HUDEP-2 (cell line): ENCODE measurements at regions not wholly inside any gene's neighbourhood (a gene's known extent, or its start where the extent isn't known, plus 50 kb on each side); places are given as distances from the start of the nearest gene placed in this dataset.
"Not testable (repeated sequence)": the region's sequence is repeated elsewhere in the genome, so short reads cannot be mapped to it uniquely, and the experiment has no call there.

Source experiments
- DNase-seq, 76 experiments: peaks; one replicate each; lab custom pipeline; 2025; ENCODE audit not compliant: unreplicated experiment in 76 of 76; lab: John Stamatoyannopoulos, UW

DNA sequence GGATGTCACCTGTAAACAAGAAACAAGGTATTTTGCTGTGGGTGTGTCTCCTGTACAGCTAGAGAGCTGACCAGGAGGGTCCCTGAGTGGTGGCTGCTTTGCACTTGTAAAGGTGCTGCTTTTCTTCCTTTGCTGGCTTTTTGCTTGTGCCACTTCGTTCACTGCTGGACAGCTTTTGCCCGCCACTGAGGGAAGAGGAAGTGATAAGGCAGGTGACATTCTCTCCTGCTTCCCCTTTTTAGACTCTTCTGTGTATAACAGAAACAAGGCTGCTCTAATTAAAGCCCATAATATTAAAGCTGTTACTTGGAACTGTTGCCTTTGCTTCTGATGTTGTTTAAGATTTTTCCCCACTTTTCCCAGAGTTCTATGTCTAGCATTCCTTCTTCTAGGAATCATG, 218.6 kb upstream of the TSPY4 start:
- DNase-seq: no peak

DNA sequence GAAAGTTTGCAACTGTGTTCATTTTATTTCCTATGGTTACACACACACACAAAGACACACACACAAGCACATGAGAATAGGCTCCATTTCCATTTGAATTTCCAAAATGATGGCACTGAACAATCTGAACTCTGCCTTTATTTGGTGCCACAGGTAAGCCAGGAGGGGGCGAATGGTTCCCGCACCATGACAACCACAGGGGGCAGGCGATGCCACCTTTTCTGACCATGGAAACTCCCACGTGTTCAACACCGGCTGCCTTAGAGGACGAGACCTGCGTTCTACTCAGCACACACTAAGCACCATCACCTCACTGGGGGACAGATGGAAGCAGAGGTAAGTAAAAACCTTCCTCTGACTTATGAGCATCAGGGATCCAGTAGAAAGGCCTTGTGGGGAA, 212.6 kb upstream of the TSPY4 start:
- DNase-seq: no peak

DNA sequence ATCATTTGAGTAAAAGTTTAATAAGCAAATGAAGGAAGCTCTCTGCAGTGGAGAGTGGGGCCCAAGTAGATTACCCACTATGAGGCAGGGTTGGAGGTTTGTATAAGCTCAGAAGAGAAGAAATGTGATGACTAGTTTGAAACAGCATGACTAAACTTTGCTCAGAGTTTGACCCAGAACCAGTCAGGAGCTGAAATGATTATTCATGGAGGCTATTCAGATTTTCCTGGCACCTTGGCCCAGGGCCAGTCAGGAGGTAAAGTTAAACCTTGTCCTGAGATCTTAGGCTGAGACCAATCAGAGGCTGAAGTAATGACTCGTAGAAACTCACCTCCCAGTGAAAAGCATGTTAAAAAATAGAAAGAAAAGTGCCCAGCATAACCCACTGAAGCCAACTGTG, 210.7 kb upstream of the TSPY4 start:
- no peak for DNase-seq

DNA sequence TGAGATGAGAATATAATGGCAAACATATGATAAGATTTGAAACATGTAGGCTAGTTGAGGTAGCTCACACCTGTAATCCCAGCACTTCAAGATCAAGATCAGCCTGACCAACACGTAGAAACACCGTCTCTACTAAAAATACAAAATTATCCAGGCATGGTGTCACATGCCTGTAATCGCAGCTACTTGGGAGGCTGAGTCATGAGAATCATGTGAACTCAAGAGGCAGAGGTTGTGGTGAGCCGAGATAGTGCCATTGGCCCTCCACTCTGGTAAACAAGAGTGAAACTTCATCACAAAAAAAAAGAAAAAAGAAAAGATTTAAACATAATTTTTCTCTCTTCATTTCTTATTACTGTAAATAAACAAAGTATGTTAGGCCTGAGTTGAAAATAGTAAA, 193.9 kb upstream of the TSPY4 start:
- DNase-seq: peak in 16 of 76 experiments; percentile 0 to 20 (median 2)

DNA sequence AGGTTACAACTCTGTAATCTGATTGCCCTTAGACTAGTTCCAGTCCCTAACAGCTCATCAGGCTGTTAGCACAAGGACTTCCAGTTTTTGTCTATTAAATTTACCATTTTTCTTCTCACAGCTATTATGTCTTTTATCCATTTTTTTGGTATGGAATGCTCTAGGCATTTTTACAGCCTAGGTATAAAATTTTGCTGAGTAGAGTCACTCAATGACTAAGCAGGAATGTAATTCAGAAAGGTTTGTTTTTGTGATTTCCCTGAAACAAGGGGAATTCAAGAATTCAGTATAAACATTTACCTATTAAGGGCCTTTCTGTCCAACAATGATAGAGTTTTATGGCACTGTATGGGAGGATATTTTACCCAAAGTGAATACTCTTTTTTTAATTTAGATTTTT, 182.7 kb upstream of the TSPY4 start:
- not testable (repeated sequence) for DNase-seq

DNA sequence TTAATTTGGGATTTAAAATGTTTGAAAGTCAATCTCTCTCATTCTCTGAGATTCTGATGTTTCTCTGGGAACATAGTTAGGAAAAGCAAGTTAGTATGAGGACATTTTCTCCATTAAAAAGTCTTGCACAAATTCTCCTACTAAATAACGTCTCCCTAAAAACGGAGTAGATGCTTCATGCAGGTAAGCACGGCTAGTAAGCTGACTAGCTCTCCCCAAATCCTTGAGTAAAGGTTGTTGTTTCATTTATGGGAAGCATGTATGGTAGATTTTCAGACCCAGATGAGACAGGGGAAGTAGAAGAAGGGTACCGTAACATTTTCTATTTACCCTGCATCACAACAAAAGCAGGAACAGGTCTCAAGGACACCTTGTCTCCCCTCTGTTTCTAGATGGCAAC, 181.5 kb upstream of the TSPY4 start:
- no peak for DNase-seq

DNA sequence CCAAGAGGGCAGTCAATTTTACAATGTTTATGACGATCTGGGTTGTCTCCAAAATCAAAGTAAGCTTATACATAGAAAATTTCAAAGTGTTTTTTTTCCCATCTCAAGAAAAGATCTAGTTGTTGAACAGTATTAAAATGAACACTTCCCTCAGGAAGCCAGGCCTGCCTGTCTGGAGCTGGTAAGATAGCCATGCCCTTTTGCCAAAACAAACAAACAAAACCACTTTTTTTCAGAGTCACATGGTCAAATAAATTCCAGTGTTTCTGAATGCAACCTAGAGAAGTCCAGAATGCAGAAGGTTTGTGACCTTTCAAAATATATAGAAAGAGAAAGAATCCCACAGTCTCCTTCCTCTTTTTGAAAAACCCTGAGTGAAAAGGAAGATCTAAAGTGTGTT, 178.6 kb upstream of the TSPY4 start:
- DNase-seq: no peak

DNA sequence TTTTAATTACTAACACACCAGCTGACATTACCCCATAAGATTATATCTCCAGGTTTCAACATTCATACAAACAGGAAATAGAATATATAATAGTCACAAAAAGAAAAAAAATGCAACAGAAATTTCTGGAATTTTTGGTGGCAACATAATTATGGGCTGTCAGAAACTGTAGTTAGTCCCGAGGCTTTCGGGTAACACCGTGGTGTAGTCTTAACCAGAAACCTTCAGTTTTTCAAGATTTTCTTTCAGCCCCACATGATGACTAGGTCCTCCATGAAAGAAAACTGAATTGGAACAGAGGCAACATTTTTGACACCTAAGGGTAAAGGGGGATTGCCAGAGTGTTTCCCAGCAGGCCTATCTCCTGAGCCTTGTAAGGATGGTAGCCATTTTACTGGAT, 176.9 kb upstream of the TSPY4 start:
- not testable (repeated sequence) for DNase-seq

DNA sequence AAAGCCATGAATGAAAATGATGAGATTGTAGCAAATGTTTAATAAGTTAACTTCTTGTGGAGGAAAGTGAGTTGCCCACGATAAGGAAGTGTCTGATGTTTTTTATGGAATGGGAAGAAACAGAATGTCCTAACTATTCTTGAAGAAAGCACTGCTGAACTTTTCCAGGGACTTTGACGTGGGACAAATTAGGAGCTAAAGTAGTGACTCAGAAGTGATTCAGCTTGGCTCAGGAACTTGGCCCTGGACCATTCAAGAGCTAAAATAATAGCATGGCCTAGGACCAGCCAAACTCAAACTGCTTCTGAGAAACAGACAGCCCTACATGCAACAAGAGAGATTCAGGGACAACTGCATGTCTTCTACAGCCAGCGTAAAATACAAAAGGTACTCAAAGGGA, 176.3 kb upstream of the TSPY4 start:
- not testable (repeated sequence) for DNase-seq

DNA sequence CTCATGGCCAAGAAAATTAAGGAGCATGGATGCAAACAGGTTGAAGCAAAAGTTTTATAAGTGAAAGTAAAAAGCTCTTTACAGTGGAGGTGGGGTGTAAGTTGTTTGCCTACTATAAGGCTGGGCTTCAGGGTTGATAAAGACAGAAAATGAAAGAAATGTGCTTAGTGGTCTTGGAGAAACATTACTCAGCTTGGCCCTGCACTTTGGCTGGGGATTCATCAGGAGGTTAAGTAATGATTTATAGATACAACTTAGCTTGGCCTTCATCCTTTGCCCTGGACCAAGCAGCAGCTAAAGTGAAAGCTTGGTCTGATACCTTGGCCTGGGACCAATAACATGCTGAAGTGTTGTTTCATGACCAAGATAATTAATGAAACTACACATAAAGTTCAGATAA, 175.3 kb upstream of the TSPY4 start:
- DNase-seq: not testable (repeated sequence)

DNA sequence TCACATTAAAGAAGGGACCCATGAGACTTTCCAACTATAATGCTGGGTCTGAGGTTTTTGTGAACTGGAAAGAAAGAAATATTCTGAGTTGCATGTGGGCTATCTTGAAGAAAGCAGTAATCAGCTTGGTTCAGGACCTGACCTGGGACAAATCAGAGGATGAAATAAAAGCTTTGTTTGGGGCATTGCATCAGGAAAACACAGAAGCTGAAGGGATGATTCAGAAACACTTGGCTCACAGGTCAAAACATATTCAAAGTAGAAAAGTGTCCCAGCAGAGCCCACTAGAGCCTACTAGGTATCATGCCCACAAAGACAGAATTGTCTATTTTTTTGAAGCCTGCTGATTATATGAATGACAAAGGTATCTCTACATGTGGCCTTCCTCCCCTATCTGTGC, 174.8 kb upstream of the TSPY4 start:
- DNase-seq: not testable (repeated sequence)

DNA sequence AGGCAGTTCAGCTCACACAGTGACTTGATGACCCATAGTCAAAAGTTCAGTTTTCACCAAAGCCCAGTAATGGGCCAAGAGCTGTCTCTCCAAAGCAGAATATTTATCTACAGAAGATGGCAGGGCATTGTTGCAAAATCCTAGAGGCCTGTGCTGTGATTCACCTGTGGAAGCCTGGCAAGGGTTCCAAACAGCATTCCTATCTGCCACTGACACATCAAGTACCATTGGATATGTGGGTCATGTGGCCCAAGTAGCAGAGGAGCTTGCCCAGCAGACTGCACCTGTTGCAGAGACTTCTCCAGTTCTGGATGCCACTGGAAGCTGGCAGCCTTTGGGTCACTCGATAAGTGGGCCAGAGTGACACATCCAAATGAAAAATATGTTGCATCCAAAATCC, 159.6 kb upstream of the TSPY4 start:
- DNase-seq: not testable (repeated sequence)

DNA sequence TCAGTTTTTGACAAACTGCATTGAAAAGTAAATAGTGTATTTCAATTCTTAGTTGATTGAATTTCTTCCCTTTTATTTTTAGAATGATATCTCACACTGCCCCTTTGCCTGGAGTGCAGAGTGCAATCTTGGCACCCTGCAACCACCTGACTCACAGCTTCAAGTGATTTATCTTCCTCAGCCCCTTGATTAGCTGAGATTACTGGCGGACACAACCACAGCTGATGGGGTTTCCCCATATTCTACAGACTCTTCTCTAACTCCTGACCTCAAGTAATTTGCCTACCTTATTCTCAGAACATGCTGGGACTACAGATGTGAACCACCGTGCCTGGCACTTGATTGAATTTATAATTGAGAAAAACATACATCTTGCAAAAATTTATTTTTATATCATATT, 152.4 kb upstream of the TSPY4 start:
- DNase-seq: not testable (repeated sequence)

DNA sequence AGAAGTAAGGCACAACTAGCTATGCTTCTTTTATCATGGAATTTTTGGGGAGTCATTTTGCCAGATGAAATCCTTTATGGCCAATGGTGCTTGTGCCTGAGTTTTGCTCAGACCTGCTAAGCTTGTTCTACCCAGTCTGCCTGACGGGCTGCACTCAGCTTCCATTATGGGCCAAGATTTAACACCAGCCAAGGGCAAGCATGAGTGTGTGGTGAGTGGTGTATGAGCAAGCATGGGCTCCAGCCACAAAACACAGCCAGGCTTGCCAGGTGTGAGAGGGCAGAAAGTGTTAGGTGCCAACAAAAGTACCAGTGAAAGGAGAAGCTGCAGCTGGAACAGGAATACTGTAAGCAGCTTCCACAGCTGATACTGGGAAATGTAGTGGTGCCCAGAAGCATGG, 130.2 kb upstream of the TSPY4 start:
- not testable (repeated sequence) for DNase-seq

DNA sequence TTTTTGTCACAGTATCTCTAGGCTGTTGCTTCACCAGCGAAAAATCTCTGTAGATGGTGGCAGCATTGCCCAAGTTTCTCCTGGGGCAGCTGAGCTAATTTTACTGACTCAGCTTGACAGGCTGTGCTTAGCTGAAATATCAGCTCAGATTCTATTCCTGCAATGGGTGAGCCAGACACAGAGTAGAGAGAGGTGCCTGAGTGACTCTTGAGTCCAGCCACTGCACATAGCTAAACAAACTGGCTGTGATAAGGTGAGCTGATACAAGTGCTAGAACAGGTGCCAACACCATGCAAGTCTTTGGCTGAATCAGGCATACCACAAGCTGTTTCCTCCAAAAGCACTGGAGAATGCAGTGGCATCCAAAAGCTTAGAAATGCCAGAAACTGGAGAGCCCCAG, 110.9 kb upstream of the TSPY4 start:
- no peak for DNase-seq

DNA sequence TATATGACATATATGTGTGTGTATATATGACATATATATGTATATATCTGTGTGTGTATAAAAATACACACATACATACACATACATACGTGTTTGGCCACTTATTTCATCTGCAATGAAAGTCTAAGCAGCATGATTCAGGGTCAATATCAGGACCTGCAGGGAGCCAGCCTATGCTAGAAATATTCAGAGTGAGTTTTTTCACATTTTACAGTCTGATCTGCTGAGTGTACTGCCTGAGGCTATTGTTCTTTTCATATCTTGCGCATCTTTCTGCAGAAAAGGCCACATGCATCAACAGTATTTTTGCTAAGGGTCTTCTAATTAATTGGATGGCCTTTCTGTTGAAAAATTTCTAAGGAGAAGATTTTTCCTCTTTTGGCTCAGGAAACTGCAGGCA, 80.0 kb upstream of the TSPY4 start:
- DNase-seq: no peak

DNA sequence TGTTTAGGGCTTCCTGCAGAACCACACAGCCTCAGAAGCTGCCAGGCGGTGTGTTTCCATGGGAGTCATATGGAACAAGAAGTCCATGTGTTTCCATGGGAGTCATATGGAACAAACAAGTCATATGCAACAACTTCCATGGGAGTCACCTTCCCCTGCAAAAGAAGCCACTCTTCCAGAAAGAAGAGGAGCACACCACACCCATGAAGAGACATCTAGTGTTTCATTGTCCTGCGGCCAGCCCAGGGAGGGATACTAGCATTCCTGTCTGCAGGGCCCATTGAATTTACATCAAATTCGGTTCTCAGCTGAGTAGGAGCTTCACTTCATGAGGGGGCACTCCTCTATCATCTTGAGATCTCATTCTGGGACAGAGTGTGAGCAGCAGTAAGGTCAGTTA, 79.5 kb upstream of the TSPY4 start:
- no peak for DNase-seq

DNA sequence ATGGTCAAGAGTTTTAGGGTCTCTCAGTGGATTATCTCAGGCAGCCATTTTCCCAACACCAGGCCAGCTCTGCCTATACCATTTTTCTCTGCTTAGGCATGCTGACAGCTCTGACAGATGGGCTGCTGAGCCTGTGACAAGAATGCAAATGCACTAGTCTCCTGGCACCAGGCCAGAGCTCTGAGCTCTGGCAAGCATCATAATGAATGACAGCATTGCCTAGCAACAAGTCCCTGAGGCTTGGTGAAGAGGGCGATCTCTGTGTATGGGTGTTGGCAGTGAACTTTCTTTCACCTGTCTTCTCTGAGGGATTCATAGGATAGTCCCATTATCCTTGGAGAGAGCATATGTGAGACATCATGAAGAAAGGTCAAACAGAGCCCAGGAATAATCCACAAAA, 77.9 kb upstream of the TSPY4 start:
- DNase-seq: peak in 31 of 76 experiments; percentile 0 to 32 (median 2)

DNA sequence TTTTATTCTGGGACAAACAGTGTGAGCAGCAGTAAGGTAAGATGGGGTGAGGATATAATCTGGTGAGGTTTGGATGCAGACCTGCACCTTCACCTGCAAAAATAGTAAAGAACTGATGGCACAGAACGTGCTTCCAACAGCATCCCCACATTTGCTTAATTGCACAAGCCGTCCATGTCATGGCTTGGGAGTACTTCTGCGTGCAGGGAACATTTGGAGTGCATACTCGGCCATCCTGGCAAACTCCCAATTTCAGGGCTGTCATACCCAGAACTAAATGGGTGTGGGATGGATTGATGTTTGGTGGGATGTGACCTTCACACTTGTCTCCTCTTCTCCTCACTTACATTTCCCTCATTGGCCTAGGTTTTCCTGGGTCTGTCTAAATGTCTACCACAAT, 76.8 kb upstream of the TSPY4 start:
- DNase-seq: no peak

DNA sequence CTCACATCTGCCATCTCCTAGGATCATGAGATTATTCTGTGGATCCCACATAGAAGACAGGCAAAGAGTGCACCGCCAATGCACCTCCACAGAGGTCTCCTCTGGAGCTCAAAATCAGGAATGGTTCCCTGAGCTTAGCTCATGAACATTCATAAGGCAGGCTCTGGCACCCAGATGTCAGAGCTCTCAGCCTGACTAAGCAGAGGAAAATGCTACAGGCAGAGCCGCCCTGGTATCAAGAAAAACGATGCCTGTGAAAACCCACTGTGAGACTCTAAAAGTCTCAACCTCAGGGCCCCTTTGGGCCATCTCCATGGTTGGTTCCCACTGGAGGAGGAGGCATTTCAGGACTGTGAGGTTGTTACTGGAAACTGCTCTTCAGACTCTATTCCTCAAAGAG, 71.7 kb upstream of the TSPY4 start:
- no peak for DNase-seq

DNA sequence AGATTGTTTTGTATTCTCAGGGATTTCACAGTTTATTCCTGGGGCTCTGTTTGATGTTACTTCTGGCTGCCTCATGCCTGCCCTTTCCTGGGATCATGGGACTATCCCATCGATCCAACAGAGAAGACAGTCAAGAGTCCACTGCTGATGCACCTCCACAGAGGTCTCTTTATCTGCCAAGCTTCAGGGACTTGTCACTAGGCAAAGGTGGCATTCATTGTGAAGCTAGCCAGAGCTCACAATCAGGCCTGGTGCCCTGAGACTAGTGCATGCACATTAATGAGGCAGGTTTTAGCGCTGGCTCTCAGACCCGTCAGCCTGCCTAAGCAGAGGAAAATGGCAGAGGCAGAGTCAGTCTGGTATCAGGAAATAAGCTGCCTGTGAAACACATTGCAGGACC, 66.9 kb upstream of the TSPY4 start:
- DNase-seq: not testable (repeated sequence)

DNA sequence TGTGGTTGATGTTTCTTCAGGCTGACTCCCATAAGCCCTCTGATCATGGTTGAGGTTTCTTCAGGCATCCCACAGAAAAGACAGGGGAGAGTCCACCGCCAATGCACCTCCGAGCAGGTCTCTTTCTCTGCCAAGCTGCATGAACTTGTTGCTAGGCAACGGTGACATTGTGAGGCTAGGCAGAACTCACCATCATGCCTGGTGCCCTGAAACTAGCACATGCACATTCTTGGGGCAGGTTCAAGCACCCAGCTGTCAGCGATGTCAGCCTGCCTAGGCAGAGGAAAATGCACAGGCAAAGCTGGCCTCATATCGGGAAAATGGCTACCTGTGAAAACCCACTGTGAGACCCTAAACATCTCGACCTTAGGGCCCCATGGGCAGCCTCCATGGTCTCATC, 64.4 kb upstream of the TSPY4 start:
- peak in 2 of 76 experiments; percentile 0 for DNase-seq

DNA sequence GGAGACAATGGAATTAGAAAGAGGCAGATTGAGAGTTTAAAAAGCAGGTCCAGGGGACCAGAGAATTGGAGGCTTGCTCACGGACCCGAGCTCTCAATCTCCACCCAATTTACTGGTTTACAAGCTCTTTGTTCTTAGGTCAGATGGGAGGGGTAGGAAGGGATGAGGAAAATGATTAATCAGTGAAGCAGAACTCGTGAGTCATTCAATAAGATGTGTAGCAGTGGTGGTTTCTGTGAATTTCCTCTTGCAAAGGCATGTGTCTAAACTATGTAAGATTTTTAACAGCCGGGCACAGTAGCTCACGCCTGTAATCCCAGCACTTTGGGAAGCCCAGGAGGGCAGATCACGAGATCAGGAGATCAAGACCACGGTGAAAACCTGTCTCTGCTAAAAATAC, 58.4 kb upstream of the TSPY4 start:
- peak in 4 of 76 experiments; percentile 0 to 1 (median 0) for DNase-seq
